GM18505 (cell line): ENCODE measurements at regions not wholly inside any gene's neighbourhood (a gene's known extent, or its start where the extent isn't known, plus 50 kb on each side); places are given as distances from the start of the nearest gene placed in this dataset.
"Not testable (repeated sequence)": the region's sequence is repeated elsewhere in the genome, so short reads cannot be mapped to it uniquely, and the experiment has no call there.

Experiments used
- ATAC-seq: cut with Tn5 transposase; IDR thresholded peaks from one replicate; pipeline ENCODE4 v1.9.1; 2021; ENCODE audit not compliant: unreplicated experiment
- POLR2A ChIP-seq: IDR thresholded peaks from 4 replicates; pipeline ENCODE4 v1.6.1; 2011; ENCODE audit warnings: borderline replicate concordance; ENCODE audit not compliant: insufficient read depth, insufficient read length; ENCODE audit errors: extremely low read depth

GRCh38 chr11:97656356-97656755 is 1266.5 kb downstream of the JRKL start:
- no peak for ATAC-seq
- no peak for TF ChIP-seq POLR2A

DNA sequence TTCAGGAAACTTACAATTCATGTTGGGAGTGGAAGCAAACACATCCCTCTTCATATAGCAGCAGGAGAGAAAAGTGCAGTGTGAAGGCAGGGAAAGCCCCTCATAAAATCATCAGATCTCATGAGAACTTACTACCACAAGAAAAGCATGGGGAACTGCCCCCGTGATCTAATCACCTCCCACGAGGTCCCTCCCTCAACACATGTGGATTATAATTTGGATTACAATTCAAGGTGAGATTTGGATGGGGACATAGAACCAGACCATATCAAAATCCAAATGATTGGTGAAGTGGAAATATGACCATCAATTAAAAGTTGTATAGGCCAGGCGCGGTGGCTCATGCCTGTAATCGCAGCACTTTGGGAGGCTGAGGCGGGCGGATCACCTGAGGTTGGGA is 1268.0 kb downstream of the JRKL start:
- ATAC-seq, result no peak
- TF ChIP-seq POLR2A, result no peak

DNA sequence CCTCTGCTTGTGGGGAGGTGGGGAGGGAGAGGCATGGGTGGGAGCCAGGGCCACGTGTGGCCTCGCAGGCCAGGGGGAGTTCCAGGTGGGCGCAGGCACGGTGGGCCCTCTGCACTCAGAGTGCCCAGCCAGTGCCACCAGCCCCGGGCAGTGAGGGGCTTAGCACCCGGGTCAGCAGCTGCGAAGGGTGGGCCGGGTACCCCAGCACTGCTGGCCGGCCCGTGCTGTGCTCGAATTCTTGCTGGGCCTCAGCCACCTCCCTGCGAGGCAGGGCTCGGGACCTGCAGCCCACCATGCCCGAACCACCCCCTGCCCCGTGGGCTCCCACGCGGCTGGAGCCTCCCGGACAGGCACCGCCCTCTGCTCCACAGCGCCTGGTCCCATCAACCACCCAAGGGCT is 1277.2 kb downstream of the JRKL start:
- TF ChIP-seq POLR2A, result no peak
- ATAC-seq, result no peak

DNA sequence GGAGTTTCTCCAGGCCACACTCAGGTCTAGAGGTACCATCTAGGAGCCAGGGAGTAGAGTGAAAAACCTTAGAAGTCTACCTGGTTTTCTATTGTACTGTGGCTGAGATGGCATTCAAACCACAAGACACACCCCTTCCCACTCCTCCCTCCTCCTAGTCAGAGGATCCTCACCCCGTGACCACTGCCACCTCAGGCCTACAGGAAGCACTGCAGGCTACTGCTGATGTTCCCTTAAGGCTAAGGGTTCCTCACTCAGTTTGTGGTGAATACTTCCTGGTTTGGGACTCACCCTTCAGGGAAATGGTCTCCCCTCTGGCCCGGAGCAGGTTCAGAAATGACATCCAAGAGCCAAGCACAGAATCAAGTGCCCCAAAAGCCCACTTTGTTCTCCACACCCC is 1293.9 kb downstream of the JRKL start:
- no peak for TF ChIP-seq POLR2A
- ATAC-seq, result no peak

DNA sequence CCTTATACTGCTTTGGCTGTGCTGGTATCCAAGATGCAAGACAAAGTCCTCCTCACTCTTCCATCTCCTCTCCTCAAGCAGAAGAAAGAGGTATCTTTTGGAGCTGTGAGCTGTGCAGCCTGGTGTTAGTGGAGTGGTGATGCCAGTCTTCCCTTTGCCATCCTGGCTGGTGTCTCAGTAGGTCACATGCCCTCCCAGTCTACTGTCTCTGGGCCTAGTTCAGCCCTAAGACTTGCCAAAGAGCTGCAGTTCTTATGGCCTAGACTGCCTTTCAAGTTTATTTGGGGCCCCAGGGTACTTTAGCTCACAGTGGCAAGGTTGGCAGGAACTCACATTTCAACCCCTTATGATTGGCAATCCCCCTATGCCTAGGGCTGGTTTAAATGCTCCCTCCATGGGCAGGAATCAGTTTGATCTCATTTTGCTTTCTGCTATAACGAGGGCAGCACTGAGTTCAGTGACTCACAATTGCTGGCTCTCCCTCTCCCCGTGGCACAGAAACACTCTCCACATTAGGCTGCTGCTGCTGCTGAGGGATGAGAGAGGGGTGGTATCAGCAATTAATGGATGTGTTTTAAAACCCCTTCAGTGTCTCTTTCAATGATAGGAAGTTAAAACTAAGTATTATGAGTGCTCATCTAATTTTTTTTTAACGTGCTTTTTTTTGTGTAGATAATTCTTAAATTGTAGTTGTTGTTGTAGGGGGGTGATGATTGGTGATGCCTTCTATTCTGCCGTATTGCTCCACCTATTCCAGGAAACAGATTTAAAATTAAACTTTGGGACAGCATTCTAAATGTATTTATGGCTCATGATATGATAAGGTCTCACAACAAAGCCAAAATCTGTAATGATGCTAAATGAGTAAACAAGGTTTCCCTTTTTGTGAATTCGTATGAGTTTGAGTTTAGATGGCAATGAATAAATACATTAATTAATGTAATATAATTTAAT is 1295.0 kb downstream of the JRKL start:
- TF ChIP-seq POLR2A, result no peak
- no peak for ATAC-seq

DNA sequence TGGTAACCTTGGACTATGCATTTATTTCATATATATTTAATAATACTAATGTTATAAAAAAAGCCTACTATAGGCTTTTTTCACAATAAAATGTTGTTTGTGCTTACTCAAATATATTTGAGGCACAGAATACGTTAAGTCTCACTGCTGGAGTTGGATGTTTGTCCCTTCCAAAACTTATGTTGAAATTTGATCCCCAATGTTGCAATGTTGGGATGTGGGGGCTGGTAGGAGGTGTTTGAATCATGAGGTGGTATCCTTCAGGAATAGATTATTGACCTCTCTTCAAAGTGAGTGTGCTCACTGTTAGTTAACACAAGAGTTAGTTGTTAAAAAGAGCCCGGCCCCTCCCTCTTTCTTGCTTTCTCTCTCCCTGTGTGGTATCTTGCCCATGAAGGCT is 1295.9 kb downstream of the JRKL start:
- ATAC-seq, result no peak
- no peak for TF ChIP-seq POLR2A

- ATAC-seq, result no peak
- no peak for TF ChIP-seq POLR2A
Measured at GRCh38 chr11:97687111-97687510, 1297.3 kb downstream of the JRKL start.

- TF ChIP-seq POLR2A, result no peak
- ATAC-seq, result no peak
Measured at GRCh38 chr11:97691061-97691460, 1301.2 kb downstream of the JRKL start.

DNA sequence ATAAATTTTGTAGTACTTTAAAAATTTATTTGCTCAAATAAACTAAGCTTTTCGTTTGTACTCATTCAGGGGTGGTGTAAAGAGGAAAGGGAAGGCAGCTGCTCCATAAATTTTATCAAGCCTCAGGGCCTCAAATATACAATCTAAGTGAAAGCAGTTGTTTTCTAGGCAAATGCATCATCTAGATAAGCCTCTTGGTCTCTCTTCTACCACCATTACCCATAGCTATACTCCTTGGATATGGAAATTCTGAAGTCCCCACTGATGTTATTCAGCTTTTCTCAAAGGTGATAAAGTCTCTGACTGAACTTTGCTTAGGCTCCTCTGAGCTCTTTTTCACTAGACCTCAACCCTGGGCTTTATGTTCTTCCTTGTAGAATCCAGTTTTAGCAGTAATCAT is 1313.1 kb downstream of the JRKL start:
- TF ChIP-seq POLR2A, result no peak
- no peak for ATAC-seq

DNA sequence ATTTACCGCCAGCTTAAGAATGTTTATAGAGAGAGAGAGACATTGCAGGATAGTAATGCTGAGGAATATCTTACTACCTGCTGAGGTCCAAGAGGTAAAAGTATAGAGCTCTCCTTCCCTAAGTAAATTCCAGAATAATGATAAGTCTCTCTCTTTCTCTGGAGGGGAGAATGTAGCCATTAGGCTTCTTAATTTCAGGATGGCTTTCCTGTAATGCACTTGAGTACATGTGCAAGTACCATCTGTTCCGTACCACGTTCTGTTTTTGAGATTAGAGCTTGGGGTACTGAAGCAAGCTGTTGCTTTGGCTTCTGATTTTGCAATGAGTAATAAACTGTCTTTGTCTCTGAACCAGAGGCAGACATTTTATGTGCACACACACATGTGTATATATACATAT is 1314.0 kb downstream of the JRKL start:
- ATAC-seq, result no peak
- TF ChIP-seq POLR2A, result no peak

DNA sequence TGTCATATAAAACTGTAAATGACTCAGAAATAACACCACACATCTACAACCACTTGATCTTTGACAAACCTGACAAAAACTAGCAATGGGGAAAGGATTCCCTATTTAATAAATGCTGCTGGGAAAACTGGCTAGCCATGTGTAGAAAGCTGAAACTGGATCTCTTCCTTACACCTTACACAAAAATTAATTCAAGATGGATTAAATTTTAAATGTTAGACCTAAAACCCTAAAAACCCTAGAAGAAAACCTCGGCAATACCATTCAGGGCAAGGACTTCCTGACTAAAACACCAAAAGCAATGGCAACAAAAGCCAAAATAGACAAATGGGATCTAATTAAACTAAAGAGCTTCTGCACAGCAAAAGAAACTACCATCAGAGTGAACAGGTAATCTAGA is 1315.3 kb upstream of the CNTN5 start:
- not testable (repeated sequence) for ATAC-seq

- TF ChIP-seq POLR2A, result no peak
- no peak for ATAC-seq
Measured at GRCh38 chr11:97717922-97718321, 1302.8 kb upstream of the CNTN5 start.

GRCh38 chr11:97722065-97722464 is 1298.7 kb upstream of the CNTN5 start:
- no peak for ATAC-seq
- no peak for TF ChIP-seq POLR2A

GRCh38 chr11:97722721-97723120 is 1298.0 kb upstream of the CNTN5 start:
- no peak for ATAC-seq
- TF ChIP-seq POLR2A, result no peak
